ENCODE measurements at regions not wholly inside any gene's neighbourhood (a gene's known extent, or its start where the extent isn't known, plus 50 kb on each side); places are given as distances from the start of the nearest gene placed in this dataset.
"Not testable (repeated sequence)": the region's sequence is repeated elsewhere in the genome, so short reads cannot be mapped to it uniquely, and the experiment has no call there.

DNA sequence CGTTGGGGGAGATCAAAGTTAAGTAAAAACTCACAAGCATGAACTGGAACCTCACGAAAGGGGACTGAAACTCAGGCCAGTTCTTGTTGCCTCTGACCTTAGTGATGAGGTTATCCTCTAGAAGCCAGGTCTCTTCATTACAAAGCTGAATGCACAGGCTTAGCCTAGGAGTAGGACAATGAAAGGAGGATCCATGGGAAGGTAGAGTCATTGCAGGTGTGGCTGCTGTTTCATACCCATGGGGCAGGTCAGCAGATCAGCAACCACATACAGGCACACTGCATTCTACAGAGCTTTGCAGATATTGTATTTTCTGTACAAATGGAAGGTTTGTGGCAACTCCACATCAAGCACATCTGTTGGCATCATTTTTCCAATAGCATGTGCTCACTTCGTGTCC, 341.3 kb upstream of the SOX9 start:
- Histone ChIP-seq H3K4me1 (ENCODE audit: insufficient read depth) (no peaks in the 10 kb centered on the region), H3K27ac (no peak overlapping the region), H3K4me3 (no peak overlapping the region), H3K9me3 (no peaks in the 10 kb centered on the region), H3K27me3 (no peaks in the 10 kb centered on the region), H3K36me3 (no peaks in the 10 kb centered on the region)
- WGBS, 3 donors: 71 to 76% (median 76%) methylated on average over 3 of the region's 3 CpGs
- intact Hi-C loops (cut with DNase I): no loop called here
- no peak for TF ChIP-seq EP300 (IDR thresholded peaks at IDR 0.05)
- no peak for TF ChIP-seq CTCF (IDR thresholded peaks at IDR 0.05)
- no peak for TF ChIP-seq POLR2A (IDR thresholded peaks at IDR 0.05)
- DNase-seq: no peak

- Histone ChIP-seq H3K9me3 (no peaks in the 10 kb centered on the region), H3K4me1 (ENCODE audit: insufficient read depth) (no peaks in the 10 kb centered on the region), H3K4me3 (no peak overlapping the region), H3K27me3 (no peaks in the 10 kb centered on the region), H3K27ac (no peak overlapping the region), H3K36me3 (no peaks in the 10 kb centered on the region)
- TF ChIP-seq EP300 (IDR thresholded peaks at IDR 0.05) (no peak), POLR2A (IDR thresholded peaks at IDR 0.05) (no peak), CTCF (IDR thresholded peaks at IDR 0.05) (no peak)
- DNase-seq: no peak
- intact Hi-C loops (cut with DNase I): no loop called here
Measured at GRCh38 chr17:71780596-71780995, 340.2 kb upstream of the SOX9 start.

- H3K36me3 ChIP-seq; H3K27me3 ChIP-seq; intact Hi-C loops (cut with DNase I); H3K4me3 ChIP-seq; H3K4me1 ChIP-seq (ENCODE audit: insufficient read depth); H3K27ac ChIP-seq; H3K9me3 ChIP-seq; DNase-seq: not testable (repeated sequence)
- WGBS, 3 donors: 80 to 84% (median 82%) methylated on average over 8 of the region's 8 CpGs
Measured at GRCh38 chr17:71782021-71782420, 338.8 kb upstream of the SOX9 start.

- Histone ChIP-seq H3K9me3 (no peaks in the 10 kb centered on the region), H3K27ac (no peak overlapping the region), H3K36me3 (no peaks in the 10 kb centered on the region), H3K4me3 (no peak overlapping the region), H3K27me3 (no peaks in the 10 kb centered on the region), H3K4me1 (ENCODE audit: insufficient read depth) (no peaks in the 10 kb centered on the region)
- 68 to 78% (median 76%) methylated on average over 4 of the region's 4 CpGs for WGBS, 3 donors
- intact Hi-C loops (cut with DNase I): no loop called here
- no peak for TF ChIP-seq POLR2A (IDR thresholded peaks at IDR 0.05)
- TF ChIP-seq CTCF (IDR thresholded peaks at IDR 0.05): no peak
- TF ChIP-seq EP300 (IDR thresholded peaks at IDR 0.05): no peak
- DNase-seq: no peak
Measured at GRCh38 chr17:71790791-71791190, 330.0 kb upstream of the SOX9 start.

DNA sequence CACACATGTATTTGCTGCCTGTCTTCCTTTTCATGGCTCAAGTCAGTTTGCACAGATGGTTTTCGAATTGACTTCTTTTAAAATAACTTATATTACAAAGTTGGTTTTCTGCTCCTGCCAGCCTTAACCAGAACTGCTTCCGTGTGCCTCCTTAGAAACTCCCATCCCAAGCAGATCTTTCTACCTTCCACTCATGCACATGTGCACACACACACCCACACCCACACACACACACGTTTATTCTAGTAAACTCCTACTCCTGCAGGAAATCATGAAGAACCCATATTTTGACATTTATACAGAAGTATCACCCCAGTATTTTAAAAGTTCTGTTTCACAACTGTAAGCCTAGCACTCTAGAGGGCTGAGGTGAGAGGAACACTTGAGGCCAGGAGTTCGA, 329.5 kb upstream of the SOX9 start:
- WGBS, 3 donors: 51 to 59% (median 55%) methylated on average over 4 of the region's 4 CpGs
- no peaks in the 10 kb centered on the region for H3K9me3 ChIP-seq
- no peak overlapping the region for H3K4me3 ChIP-seq
- H3K27me3 ChIP-seq: no peaks in the 10 kb centered on the region
- H3K36me3 ChIP-seq: no peaks in the 10 kb centered on the region
- H3K4me1 ChIP-seq (ENCODE audit: insufficient read depth): no peaks in the 10 kb centered on the region
- no peak for DNase-seq
- no peak overlapping the region for H3K27ac ChIP-seq
- intact Hi-C loops (cut with DNase I): no loop called here
- TF ChIP-seq EP300 (IDR thresholded peaks at IDR 0.05): no peak
- TF ChIP-seq CTCF (IDR thresholded peaks at IDR 0.05): no peak
- no peak for TF ChIP-seq POLR2A (IDR thresholded peaks at IDR 0.05)

Data from ovary (tissue), 7 donors.